ENCODE measurements at regions not wholly inside any gene's neighbourhood (a gene's known extent, or its start where the extent isn't known, plus 50 kb on each side); places are given as distances from the start of the nearest gene placed in this dataset.

DNA sequence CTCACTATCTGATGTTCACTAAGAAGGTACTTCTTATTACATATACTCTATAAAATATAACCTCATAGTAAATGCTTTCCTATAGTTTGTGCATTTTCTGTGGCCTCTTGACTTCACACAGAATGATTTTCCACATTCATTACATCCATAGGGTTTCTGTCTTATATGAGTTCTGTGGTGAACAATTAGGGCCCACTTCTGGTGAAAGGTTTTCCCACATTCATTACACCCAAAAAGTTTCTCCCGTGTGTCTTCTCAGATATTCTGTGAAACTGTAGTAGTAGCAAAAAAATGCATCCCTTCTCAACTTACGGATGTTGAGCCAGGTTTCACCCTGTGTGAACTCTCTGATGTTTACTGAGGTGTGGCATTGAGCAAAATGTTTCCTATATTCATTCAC, 119.3 kb downstream of the ZNF33B start:
- no peak for TF ChIP-seq POLR2A (IDR thresholded peaks at IDR 0.05; ENCODE audit: low read length)
- TF ChIP-seq GATA1 (IDR thresholded peaks at IDR 0.05; ENCODE audit: low read depth, low read length), result no peak
